ENCODE measurements at regions not wholly inside any gene's neighbourhood (a gene's known extent, or its start where the extent isn't known, plus 50 kb on each side); places are given as distances from the start of the nearest gene placed in this dataset.

DNA sequence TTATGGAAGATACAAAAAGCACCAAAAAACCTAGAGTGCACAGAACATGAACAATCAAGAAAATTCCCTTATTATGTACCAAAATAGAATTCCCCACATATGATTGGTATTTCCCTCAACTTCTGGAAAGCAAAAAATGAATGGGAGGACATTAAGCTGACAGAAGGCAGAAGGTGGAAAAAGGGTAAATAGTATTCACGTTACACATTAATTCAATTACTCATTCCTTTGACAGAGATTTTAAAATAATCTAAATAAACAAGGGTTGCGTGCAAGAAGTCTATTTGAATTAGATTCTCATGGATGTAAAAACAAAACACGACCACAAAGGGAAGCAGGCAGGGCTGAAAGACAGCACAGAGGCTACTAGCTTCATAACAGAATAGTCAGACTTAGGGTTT lies 260.5 kb upstream of the ZPLD1 start:
- no peak overlapping the region for H3K9ac ChIP-seq (ENCODE audit: low read length)

DNA sequence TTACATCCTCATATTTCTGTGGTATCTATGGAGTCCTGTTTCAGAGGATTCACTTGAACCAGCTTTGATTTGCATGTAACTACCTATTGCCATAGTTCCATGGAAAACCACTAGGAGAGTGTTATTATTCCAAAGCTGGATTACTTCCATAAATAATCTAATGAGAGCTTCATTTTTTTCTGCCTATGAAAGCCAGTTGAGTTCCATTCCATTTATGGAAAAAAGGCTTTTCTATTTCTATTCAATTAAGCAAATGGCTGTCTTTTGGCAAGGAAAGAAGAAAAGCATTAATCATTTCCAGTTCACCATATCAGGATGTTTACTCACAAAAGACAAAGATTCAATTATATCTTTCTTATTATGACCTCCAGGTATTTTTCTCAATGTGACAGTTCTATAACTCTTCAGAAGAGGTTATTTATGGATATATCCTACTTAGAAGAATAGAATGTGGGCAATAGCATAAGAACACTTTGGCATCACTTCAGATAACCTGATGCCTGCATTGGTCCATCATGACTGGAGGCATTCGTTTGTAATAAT lies 259.9 kb upstream of the ZPLD1 start:
- Histone ChIP-seq H3K4me2 (ENCODE audit: low read length) (no peak overlapping the region), H3K27ac (ENCODE audit: low read length) (no peak overlapping the region)
- TF ChIP-seq EP300 (conservative IDR thresholded peaks at IDR 0.05; ENCODE audit: poor library complexity, severe bottlenecking): no peak
- no peak for TF ChIP-seq TAF1 (IDR thresholded peaks at IDR 0.05; ENCODE audit: low read depth)
- TF ChIP-seq EZH2 (IDR thresholded peaks at IDR 0.05; ENCODE audit: borderline replicate concordance, insufficient read depth, low read length, poor library complexity, severe bottlenecking): no peak
- no peak for TF ChIP-seq MXI1 (conservative IDR thresholded peaks at IDR 0.05; ENCODE audit: poor library complexity, severe bottlenecking)
- no peak for TF ChIP-seq REST (IDR thresholded peaks at IDR 0.05; ENCODE audit: borderline replicate concordance)
- TF ChIP-seq, protein P1, sequence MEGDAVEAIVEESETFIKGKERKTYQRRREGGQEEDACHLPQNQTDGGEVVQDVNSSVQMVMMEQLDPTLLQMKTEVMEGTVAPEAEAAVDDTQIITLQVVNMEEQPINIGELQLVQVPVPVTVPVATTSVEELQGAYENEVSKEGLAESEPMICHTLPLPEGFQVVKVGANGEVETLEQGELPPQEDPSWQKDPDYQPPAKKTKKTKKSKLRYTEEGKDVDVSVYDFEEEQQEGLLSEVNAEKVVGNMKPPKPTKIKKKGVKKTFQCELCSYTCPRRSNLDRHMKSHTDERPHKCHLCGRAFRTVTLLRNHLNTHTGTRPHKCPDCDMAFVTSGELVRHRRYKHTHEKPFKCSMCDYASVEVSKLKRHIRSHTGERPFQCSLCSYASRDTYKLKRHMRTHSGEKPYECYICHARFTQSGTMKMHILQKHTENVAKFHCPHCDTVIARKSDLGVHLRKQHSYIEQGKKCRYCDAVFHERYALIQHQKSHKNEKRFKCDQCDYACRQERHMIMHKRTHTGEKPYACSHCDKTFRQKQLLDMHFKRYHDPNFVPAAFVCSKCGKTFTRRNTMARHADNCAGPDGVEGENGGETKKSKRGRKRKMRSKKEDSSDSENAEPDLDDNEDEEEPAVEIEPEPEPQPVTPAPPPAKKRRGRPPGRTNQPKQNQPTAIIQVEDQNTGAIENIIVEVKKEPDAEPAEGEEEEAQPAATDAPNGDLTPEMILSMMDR (IDR thresholded peaks at IDR 0.05; ENCODE audit: poor library complexity, severe bottlenecking): no peak
- TF ChIP-seq POLR2AphosphoS5 (IDR thresholded peaks at IDR 0.05): no peak
- TF ChIP-seq RAD21 (conservative IDR thresholded peaks at IDR 0.05): no peak
- no peak for TF ChIP-seq SMC3 (conservative IDR thresholded peaks at IDR 0.05; ENCODE audit: poor library complexity)

More for the DNA sequence above, 260.5 kb upstream of the ZPLD1 start:
- no peaks in the 10 kb centered on the region for H3K9me3 ChIP-seq (ENCODE audit: low read length)
- H3K79me2 ChIP-seq (replicated peaks; ENCODE audit: insufficient read depth, low read length): no peaks in the 10 kb centered on the region
- no peak overlapping the region for H3K4me2 ChIP-seq (ENCODE audit: low read length)
- H3K9me2 ChIP-seq (ENCODE audit: insufficient read depth, low read length): no peaks in the 10 kb centered on the region
- no peaks in the 10 kb centered on the region for H3F3A ChIP-seq (ENCODE audit: insufficient read depth, low read length, poor library complexity, severe bottlenecking)
- no peaks in the 10 kb centered on the region for H4K20me1 ChIP-seq (ENCODE audit: insufficient read depth)
- TF ChIP-seq TAF1 (IDR thresholded peaks at IDR 0.05; ENCODE audit: low read depth) (no peak), EZH2 (IDR thresholded peaks at IDR 0.05; ENCODE audit: borderline replicate concordance, insufficient read depth, low read length, poor library complexity, severe bottlenecking) (no peak)
- no peak overlapping the region for H2AFZ ChIP-seq (ENCODE audit: low read depth, low read length)
- no peak overlapping the region for H3K27ac ChIP-seq (ENCODE audit: low read length)
- no peak overlapping the region for H3K4me3 ChIP-seq (ENCODE audit: low read length)
- H3K27me3 ChIP-seq (ENCODE audit: insufficient read depth, low read depth, low read length): no peaks in the 10 kb centered on the region
- H3K36me3 ChIP-seq (ENCODE audit: insufficient read depth, low read length): no peaks in the 10 kb centered on the region

More for the DNA sequence above, 259.9 kb upstream of the ZPLD1 start:
- no peaks in the 10 kb centered on the region for H3K9me2 ChIP-seq (ENCODE audit: insufficient read depth, low read length)
- H2AFZ ChIP-seq (ENCODE audit: low read depth, low read length): no peak overlapping the region
- H3K79me2 ChIP-seq (replicated peaks; ENCODE audit: insufficient read depth, low read length): no peaks in the 10 kb centered on the region
- H3K4me3 ChIP-seq (ENCODE audit: low read length): no peak overlapping the region
- no peaks in the 10 kb centered on the region for H4K20me1 ChIP-seq (ENCODE audit: insufficient read depth)
- H3K9me3 ChIP-seq (ENCODE audit: low read length): no peaks in the 10 kb centered on the region
- no peaks in the 10 kb centered on the region for H3F3A ChIP-seq (ENCODE audit: insufficient read depth, low read length, poor library complexity, severe bottlenecking)
- no peaks in the 10 kb centered on the region for H3K36me3 ChIP-seq (ENCODE audit: insufficient read depth, low read length)
- no peak overlapping the region for H3K9ac ChIP-seq (ENCODE audit: low read length)
- no peaks in the 10 kb centered on the region for H3K27me3 ChIP-seq (ENCODE audit: insufficient read depth, low read depth, low read length)
